COLO668 (cell line): ENCODE measurements at regions not wholly inside any gene's neighbourhood (a gene's known extent, or its start where the extent isn't known, plus 50 kb on each side); places are given as distances from the start of the nearest gene placed in this dataset.
A peak's percentile ranks its signal among the peaks of the same experiment; 100 is the strongest.
"Not testable (repeated sequence)": the region's sequence is repeated elsewhere in the genome, so short reads cannot be mapped to it uniquely, and the experiment has no call there.

Experiments used
- DNase-seq: peaks from one replicate; lab custom pipeline; 2025; ENCODE audit not compliant: unreplicated experiment; lab: John Stamatoyannopoulos, UW

- not testable (repeated sequence) for DNase-seq
Measured at GRCh38 chr17:20681746-20682722, 102.5 kb downstream of the CDRT15L2 start.

GRCh38 chr17:20683651-20684229 is 104.2 kb downstream of the CDRT15L2 start:
- not testable (repeated sequence) for DNase-seq

- not testable (repeated sequence) for DNase-seq
Measured at GRCh38 chr17:20684975-20685374, 105.5 kb downstream of the CDRT15L2 start.

GRCh38 chr17:20687584-20687983 is 108.1 kb downstream of the CDRT15L2 start:
- not testable (repeated sequence) for DNase-seq

GRCh38 chr17:20689170-20689749 is 109.7 kb downstream of the CDRT15L2 start:
- DNase-seq: not testable (repeated sequence)

GRCh38 chr17:20692706-20693105 is 113.2 kb downstream of the CDRT15L2 start:
- not testable (repeated sequence) for DNase-seq

- not testable (repeated sequence) for DNase-seq
Measured at GRCh38 chr17:20695871-20696270, 116.3 kb downstream of the CDRT15L2 start.

- peak; percentile 24 for DNase-seq
Measured at GRCh38 chr17:20698463-20699206, 119.1 kb downstream of the CDRT15L2 start.

- DNase-seq: not testable (repeated sequence)
Measured at GRCh38 chr17:20700528-20700927, 121.0 kb downstream of the CDRT15L2 start.

- not testable (repeated sequence) for DNase-seq
Measured at GRCh38 chr17:20701366-20701765, 121.8 kb downstream of the CDRT15L2 start.

- no peak for DNase-seq
Measured at GRCh38 chr17:20702692-20703091, 123.2 kb downstream of the CDRT15L2 start.

- DNase-seq: no peak
Measured at GRCh38 chr17:20703781-20704180, 124.3 kb downstream of the CDRT15L2 start.

- DNase-seq: not testable (repeated sequence)
Measured at GRCh38 chr17:20705186-20705585, 125.7 kb downstream of the CDRT15L2 start.

GRCh38 chr17:20706751-20707373 is 127.3 kb downstream of the CDRT15L2 start:
- no peak for DNase-seq

GRCh38 chr17:20708821-20709220 is 129.3 kb downstream of the CDRT15L2 start:
- DNase-seq: not testable (repeated sequence)

- DNase-seq: not testable (repeated sequence)
Measured at GRCh38 chr17:20716481-20716880, 137.0 kb downstream of the CDRT15L2 start.

GRCh38 chr17:20721171-20721570 is 141.6 kb downstream of the CDRT15L2 start:
- DNase-seq: no peak

- DNase-seq: not testable (repeated sequence)
Measured at GRCh38 chr17:20724391-20724790, 144.9 kb downstream of the CDRT15L2 start.

GRCh38 chr17:20727201-20727600 is 147.7 kb downstream of the CDRT15L2 start:
- not testable (repeated sequence) for DNase-seq

- DNase-seq: no peak
Measured at GRCh38 chr17:20728181-20728580, 148.7 kb downstream of the CDRT15L2 start.
